ENCODE measurements at regions not wholly inside any gene's neighbourhood (a gene's known extent, or its start where the extent isn't known, plus 50 kb on each side); places are given as distances from the start of the nearest gene placed in this dataset.

DNA sequence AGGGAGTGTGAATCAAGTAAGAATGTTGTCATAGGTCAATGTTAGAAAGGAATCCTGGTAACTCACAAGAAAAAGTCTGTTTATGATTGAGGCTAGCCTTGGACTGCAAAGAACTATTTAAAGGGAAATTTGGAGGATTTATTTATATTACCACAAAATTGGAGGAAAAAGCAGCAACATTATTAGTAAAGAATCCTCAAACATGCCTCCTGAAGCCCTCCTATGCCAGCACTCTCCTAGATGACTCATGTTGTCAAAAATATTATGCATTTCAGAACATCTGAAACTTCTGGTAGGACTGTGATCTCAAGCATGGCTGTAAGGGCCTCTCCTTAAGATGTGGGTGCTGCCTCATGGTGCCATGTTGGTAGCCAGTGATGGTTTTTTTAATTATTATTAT, 628.5 kb downstream of the CHSY3 start:
- Histone ChIP-seq H3K9me3 (no peaks in the 10 kb centered on the region), H3K4me3 (no peak overlapping the region), H3K27ac (no peak overlapping the region), H3K27me3 (no peaks in the 10 kb centered on the region), H3K4me1 (no peaks in the 10 kb centered on the region), H3K36me3 (no peaks in the 10 kb centered on the region)
- no peak for DNase-seq
- TF ChIP-seq, protein P1, sequence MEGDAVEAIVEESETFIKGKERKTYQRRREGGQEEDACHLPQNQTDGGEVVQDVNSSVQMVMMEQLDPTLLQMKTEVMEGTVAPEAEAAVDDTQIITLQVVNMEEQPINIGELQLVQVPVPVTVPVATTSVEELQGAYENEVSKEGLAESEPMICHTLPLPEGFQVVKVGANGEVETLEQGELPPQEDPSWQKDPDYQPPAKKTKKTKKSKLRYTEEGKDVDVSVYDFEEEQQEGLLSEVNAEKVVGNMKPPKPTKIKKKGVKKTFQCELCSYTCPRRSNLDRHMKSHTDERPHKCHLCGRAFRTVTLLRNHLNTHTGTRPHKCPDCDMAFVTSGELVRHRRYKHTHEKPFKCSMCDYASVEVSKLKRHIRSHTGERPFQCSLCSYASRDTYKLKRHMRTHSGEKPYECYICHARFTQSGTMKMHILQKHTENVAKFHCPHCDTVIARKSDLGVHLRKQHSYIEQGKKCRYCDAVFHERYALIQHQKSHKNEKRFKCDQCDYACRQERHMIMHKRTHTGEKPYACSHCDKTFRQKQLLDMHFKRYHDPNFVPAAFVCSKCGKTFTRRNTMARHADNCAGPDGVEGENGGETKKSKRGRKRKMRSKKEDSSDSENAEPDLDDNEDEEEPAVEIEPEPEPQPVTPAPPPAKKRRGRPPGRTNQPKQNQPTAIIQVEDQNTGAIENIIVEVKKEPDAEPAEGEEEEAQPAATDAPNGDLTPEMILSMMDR (IDR thresholded peaks at IDR 0.05) = no peak
- intact Hi-C loops (cut with DNase I; ENCODE audit: low total_unique reads) = no loop called here

DNA sequence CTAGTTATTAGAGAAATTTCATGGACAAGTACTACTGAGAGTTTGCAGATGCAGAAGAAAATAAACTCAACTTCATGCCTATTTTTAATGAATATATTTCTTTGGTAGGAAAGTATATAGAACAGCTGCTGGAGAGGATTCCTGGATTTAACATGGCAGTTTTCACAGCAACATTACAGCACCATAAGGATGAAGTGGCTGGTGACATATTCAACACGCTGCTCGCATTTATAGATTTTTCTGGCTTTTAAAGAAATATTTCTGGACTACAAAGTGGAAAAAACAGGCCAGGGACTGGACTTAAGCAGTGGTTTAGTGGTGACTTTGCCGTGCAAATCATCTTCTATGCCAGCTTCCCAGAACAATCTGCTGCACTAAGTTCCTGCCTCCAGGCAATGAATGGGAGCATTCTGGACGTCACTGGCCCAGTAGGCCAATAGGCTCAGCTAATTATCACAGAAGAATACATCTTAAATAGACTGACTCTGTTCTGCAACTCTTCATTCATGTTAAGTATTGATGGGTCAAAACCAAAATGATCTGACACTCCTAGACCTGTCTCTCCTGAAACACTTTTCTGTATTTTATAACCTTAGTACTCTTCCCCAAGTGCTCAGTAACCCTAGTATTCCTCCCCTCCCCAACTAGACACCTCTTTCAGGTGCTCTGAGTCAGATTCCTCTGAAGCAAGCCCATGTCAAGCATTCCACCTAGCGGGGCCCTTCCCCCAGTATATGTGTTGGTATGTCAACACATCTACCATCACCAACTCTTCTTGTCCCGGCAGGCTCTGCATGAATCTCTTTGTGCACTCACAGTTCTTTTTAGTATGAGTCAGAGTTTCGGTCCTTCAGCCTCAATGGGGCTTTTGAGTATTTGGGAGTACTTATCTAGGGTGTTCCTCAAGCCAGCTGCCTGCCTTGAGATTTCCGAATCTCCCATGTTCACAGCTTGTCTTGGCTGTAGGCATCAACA, 625.5 kb downstream of the CHSY3 start:
- TF ChIP-seq, protein P1 (IDR thresholded peaks at IDR 0.05) = no peak
- no peak for DNase-seq

DNA sequence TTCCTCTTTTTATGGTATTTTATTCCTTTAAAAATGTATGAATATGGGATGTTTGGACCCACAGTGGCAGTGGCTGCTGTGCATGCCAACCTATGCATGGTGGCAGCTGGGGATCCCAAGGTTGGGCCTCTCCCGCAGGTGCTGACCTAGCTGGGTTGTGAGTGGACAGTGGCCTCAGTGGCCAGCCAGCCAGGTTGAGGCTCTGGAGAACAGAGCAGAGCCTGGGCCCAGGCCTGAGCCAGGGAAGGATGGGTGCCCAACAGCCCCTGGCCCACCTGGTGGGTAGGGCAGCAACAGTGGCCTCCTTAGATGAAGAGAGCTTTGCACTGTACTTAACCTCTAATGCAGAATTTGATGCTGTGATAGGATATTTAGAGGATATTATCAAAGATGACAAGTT, 624.8 kb downstream of the CHSY3 start:
- no peaks in the 10 kb centered on the region for H3K4me1 ChIP-seq
- H3K27ac ChIP-seq = no peak overlapping the region
- no peak for DNase-seq
- no peaks in the 10 kb centered on the region for H3K9me3 ChIP-seq
- intact Hi-C loops (cut with DNase I; ENCODE audit: low total_unique reads) = no loop called here
- TF ChIP-seq, protein P1 (IDR thresholded peaks at IDR 0.05) = no peak
- H3K36me3 ChIP-seq = no peaks in the 10 kb centered on the region
- H3K4me3 ChIP-seq = no peak overlapping the region
- no peaks in the 10 kb centered on the region for H3K27me3 ChIP-seq

More for the DNA sequence above, 625.5 kb downstream of the CHSY3 start:
- no peak overlapping the region for H3K4me3 ChIP-seq
- H3K4me1 ChIP-seq = no peaks in the 10 kb centered on the region
- intact Hi-C loops (cut with DNase I; ENCODE audit: low total_unique reads) = no loop called here
- no peaks in the 10 kb centered on the region for H3K27me3 ChIP-seq
- H3K36me3 ChIP-seq = no peaks in the 10 kb centered on the region
- H3K27ac ChIP-seq = no peak overlapping the region
- no peaks in the 10 kb centered on the region for H3K9me3 ChIP-seq

DNA sequence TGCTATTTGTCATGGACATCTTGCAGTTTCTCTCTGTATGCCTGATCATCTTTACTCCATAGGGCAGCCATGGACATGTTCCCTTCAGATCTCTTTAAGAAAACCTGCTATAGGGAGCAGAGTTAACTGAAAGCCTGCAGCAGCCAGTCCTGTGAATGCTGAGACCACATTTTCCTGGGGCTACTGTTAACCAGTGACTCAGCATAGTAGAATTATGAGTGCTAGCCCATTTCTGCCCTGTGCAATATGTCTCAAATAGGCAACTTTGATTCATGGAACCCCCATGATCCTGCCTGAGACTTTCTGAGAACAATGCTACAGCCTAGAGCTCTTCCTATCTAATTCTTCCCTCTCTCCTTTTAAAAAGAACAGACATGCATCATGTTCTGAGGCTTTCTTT, 624.2 kb downstream of the CHSY3 start:
- no peaks in the 10 kb centered on the region for H3K36me3 ChIP-seq
- intact Hi-C loops (cut with DNase I; ENCODE audit: low total_unique reads) = no loop called here
- TF ChIP-seq, protein P1 (IDR thresholded peaks at IDR 0.05) = no peak

DNA sequence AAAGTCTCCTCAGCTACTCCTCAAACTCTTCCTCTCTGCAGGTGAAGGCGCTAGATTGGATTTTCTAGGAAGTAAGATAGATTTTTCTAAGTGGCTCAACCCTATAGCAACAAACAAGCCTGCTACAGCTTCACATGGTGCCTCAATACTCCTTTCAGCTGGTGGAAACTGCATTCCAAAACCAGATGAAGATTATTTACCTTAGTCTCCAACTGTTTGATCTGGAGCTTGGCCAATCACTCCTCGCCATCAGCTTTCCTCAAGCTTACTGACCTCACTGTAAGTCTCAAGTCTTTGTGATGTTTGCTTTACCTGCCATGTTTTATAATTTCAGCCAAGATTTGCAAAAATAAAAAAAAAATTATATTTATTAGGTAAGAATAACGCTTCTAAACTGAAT, 622.4 kb downstream of the CHSY3 start:
- TF ChIP-seq, protein P1 (IDR thresholded peaks at IDR 0.05) = no peak
- H3K4me3 ChIP-seq = no peak overlapping the region
- no peaks in the 10 kb centered on the region for H3K4me1 ChIP-seq
- DNase-seq = no peak
- H3K36me3 ChIP-seq = no peaks in the 10 kb centered on the region
- no peak overlapping the region for H3K27ac ChIP-seq
- intact Hi-C loops (cut with DNase I; ENCODE audit: low total_unique reads) = no loop called here
- no peaks in the 10 kb centered on the region for H3K9me3 ChIP-seq
- H3K27me3 ChIP-seq = no peaks in the 10 kb centered on the region

More for the DNA sequence above, 624.2 kb downstream of the CHSY3 start:
- Histone ChIP-seq H3K4me1 (no peaks in the 10 kb centered on the region), H3K27me3 (no peaks in the 10 kb centered on the region), H3K27ac (no peak overlapping the region), H3K4me3 (no peak overlapping the region), H3K9me3 (no peaks in the 10 kb centered on the region)
- DNase-seq = no peak

Measured in tibial artery (tissue), 4 donors.